Fibroblast of lung (primary cell): ENCODE measurements at regions not wholly inside any gene's neighbourhood (a gene's known extent, or its start where the extent isn't known, plus 50 kb on each side); places are given as distances from the start of the nearest gene placed in this dataset.
"Not testable (repeated sequence)": the region's sequence is repeated elsewhere in the genome, so short reads cannot be mapped to it uniquely, and the experiment has no call there.

Experiments used
- EZH2 ChIP-seq: IDR thresholded peaks from 2 replicates; pipeline ENCODE4 v1.5.1; 2012; ENCODE audit warnings: low read length, control low read depth, mild to moderate bottlenecking; ENCODE audit errors: missing control alignments
- TF ChIP-seq, protein P1 (sequence below), 2 donors: IDR thresholded peaks in 1 of 2; conservative IDR thresholded peaks in 1 of 2; 1 replicate in 1 of 2; 2 replicates in 1 of 2; pipeline ENCODE4 v1.5.1; 2011 to 2012; ENCODE audit warnings: low read length in 2 of 2, control low read depth in 1 of 2, inconsistent platforms in 1 of 2, low read depth in 1 of 2, mild to moderate bottlenecking in 1 of 2

DNA sequence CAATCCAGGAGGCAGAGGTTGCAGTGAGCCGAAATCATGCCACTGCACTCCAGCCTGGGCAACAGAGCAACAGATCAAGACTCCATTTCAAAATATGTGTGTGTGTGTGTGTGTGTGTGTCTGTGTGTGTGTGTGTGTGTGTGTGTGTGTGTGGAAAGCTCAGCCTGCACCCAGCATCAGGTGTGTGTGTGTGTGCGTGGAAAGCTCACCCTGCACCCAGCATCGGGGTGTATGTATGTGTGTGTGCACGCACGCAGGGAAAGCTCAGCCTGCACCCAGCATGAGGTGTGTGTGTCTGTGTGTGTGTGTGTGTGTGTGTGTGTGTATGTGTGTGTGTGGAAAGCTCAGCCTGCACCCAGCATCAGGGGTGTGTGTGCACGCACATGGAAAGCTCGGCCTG lies 193.8 kb downstream of the MN1 start:
- TF ChIP-seq, protein P1, sequence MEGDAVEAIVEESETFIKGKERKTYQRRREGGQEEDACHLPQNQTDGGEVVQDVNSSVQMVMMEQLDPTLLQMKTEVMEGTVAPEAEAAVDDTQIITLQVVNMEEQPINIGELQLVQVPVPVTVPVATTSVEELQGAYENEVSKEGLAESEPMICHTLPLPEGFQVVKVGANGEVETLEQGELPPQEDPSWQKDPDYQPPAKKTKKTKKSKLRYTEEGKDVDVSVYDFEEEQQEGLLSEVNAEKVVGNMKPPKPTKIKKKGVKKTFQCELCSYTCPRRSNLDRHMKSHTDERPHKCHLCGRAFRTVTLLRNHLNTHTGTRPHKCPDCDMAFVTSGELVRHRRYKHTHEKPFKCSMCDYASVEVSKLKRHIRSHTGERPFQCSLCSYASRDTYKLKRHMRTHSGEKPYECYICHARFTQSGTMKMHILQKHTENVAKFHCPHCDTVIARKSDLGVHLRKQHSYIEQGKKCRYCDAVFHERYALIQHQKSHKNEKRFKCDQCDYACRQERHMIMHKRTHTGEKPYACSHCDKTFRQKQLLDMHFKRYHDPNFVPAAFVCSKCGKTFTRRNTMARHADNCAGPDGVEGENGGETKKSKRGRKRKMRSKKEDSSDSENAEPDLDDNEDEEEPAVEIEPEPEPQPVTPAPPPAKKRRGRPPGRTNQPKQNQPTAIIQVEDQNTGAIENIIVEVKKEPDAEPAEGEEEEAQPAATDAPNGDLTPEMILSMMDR (conservative IDR thresholded peaks at IDR 0.05 in 1 of 2, IDR thresholded peaks at IDR 0.05 in 1 of 2; ENCODE audit: low read depth in 1 of 2, low read length in 2 of 2), result not testable (repeated sequence)
- TF ChIP-seq EZH2, result not testable (repeated sequence)
